CD4-positive, alpha-beta T cell treated with Interleukin-21 for 1 hour (primary cell): ENCODE measurements at regions not wholly inside any gene's neighbourhood (a gene's known extent, or its start where the extent isn't known, plus 50 kb on each side); places are given as distances from the start of the nearest gene placed in this dataset.
"Not testable (repeated sequence)": the region's sequence is repeated elsewhere in the genome, so short reads cannot be mapped to it uniquely, and the experiment has no call there.

ENCODE experiments used
- DNase-seq: peaks from one replicate; pipeline ENCODE4 v3.0.0-alpha.2; 2020

GRCh38 chr7:113705439-113705838, 213.4 kb downstream of the PPP1R3A start:
- DNase-seq: no peak

- no peak for DNase-seq
These were observed 220.1 kb downstream of the PPP1R3A start for GRCh38 chr7:113698556-113699220.

GRCh38 chr7:113694149-113694548, 224.7 kb downstream of the PPP1R3A start:
- no peak for DNase-seq

GRCh38 chr7:113684165-113684564, 234.6 kb downstream of the PPP1R3A start:
- no peak for DNase-seq

- DNase-seq: no peak
These were observed 241.0 kb downstream of the PPP1R3A start for GRCh38 chr7:113677811-113678210.

- DNase-seq: no peak
These were observed 253.9 kb downstream of the PPP1R3A start for GRCh38 chr7:113664867-113665266.

- no peak for DNase-seq
These were observed 259.4 kb downstream of the PPP1R3A start for GRCh38 chr7:113659416-113659815.

- no peak for DNase-seq
These were observed 261.2 kb downstream of the PPP1R3A start for GRCh38 chr7:113657603-113658002.

GRCh38 chr7:113652501-113652900, 266.3 kb downstream of the PPP1R3A start:
- no peak for DNase-seq

- no peak for DNase-seq
These were observed 269.3 kb downstream of the PPP1R3A start for GRCh38 chr7:113649556-113649955.

- no peak for DNase-seq
These were observed 279.6 kb downstream of the PPP1R3A start for GRCh38 chr7:113639221-113639620.

GRCh38 chr7:113636727-113637421, 281.9 kb downstream of the PPP1R3A start:
- no peak for DNase-seq

- no peak for DNase-seq
These were observed 283.3 kb downstream of the PPP1R3A start for GRCh38 chr7:113635492-113635891.

- no peak for DNase-seq
These were observed 285.7 kb downstream of the PPP1R3A start for GRCh38 chr7:113633073-113633472.

GRCh38 chr7:113628948-113629847, 289.6 kb downstream of the PPP1R3A start:
- DNase-seq: no peak

GRCh38 chr7:113625494-113626102, 293.2 kb downstream of the PPP1R3A start:
- no peak for DNase-seq

- DNase-seq: no peak
These were observed 296.0 kb downstream of the PPP1R3A start for GRCh38 chr7:113622796-113623195.

GRCh38 chr7:113610572-113610971, 308.2 kb downstream of the PPP1R3A start:
- DNase-seq: no peak

GRCh38 chr7:113608782-113609181, 310.0 kb downstream of the PPP1R3A start:
- no peak for DNase-seq

GRCh38 chr7:113606325-113606724, 312.5 kb downstream of the PPP1R3A start:
- no peak for DNase-seq

GRCh38 chr7:113600428-113600827, 318.4 kb downstream of the PPP1R3A start:
- not testable (repeated sequence) for DNase-seq

GRCh38 chr7:113593455-113593854, 325.4 kb downstream of the PPP1R3A start:
- DNase-seq: not testable (repeated sequence)

GRCh38 chr7:113592924-113593323, 325.9 kb downstream of the PPP1R3A start:
- DNase-seq: not testable (repeated sequence)
